Activated CD8-positive, alpha-beta T cell treated with anti-CD3 and anti-CD28 coated beads, Interleukin-2, amount 10 ng/mL, durations not matched to agents 7 days and 5 days (primary cell): ENCODE measurements at regions not wholly inside any gene's neighbourhood (a gene's known extent, or its start where the extent isn't known, plus 50 kb on each side); places are given as distances from the start of the nearest gene placed in this dataset.

Experiments used
- ATAC-seq: fragments of 150-1000 bp; cut with Tn5 transposase; one replicate; pipeline ENCODE4 v1.10.0; 2021; ENCODE audit warnings: moderate library complexity
- CTCF ChIA-PET: fragments of 350-600 bp; sonication (Branson Sonifier 250); formaldehyde crosslinking; loops from one replicate; lab custom pipeline; 2021; ENCODE audit warnings: antibody characterized with exemption; lab: Charles Lee
- POLR2A ChIA-PET: fragments of 350-600 bp; sonication (Branson Sonifier 250); formaldehyde crosslinking; loops from one replicate; lab custom pipeline; 2021; ENCODE audit warnings: antibody characterized with exemption; lab: Charles Lee
- DNase-seq: peaks from one replicate; pipeline ENCODE4 v3.0.0-alpha.2; 2020
- H3K27ac Mint-ChIP-seq: one replicate; pipeline ENCODE4 v1.8.0; 2021; ENCODE audit warnings: mild to moderate bottlenecking, mixed read lengths
- H3K27me3 Mint-ChIP-seq: one replicate; pipeline ENCODE4 v1.8.0; 2021; ENCODE audit warnings: low read depth, mixed read lengths
- H3K36me3 Mint-ChIP-seq: one replicate; pipeline ENCODE4 v1.8.0; 2021; ENCODE audit warnings: low read depth, mixed read lengths
- H3K4me1 Mint-ChIP-seq: one replicate; pipeline ENCODE4 v1.8.0; 2021; ENCODE audit warnings: low read depth, mixed read lengths
- H3K4me3 Mint-ChIP-seq: one replicate; pipeline ENCODE4 v1.8.0; 2021; ENCODE audit warnings: mild to moderate bottlenecking, mixed read lengths
- H3K9me3 Mint-ChIP-seq: one replicate; pipeline ENCODE4 v1.8.0; 2022; ENCODE audit warnings: mixed read lengths; ENCODE audit not compliant: insufficient read depth

DNA sequence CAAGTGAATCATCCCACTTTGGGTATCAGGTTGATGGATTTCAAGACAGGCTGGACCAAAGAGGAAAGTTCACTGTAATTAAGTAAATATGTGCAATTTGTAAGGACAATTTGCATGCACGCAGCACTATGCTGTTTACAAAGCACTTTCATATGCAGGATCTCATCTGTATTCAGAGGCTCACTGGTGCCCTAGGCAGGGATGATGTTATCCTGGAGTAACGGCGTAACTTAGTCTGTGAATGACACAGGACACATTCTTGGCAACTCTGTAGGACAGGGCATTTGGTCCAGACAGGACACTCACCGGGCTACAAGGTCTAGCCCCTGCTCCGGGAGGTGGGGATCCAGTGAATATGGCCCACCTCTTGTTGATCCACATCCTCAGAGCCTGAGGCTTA, 365.4 kb upstream of the DUSP10 start:
- Mint-ChIP-seq H3K27ac (no peak overlapping the region), H3K27me3 (no peaks in the 10 kb centered on the region), H3K4me1 (no peaks in the 10 kb centered on the region), H3K4me3 (no peak overlapping the region), H3K36me3 (no peaks in the 10 kb centered on the region), H3K9me3 (no peaks in the 10 kb centered on the region)
- ChIA-PET POLR2A (no interaction called here), CTCF (no interaction called here)
- no peak for DNase-seq
- ATAC-seq: no peak

DNA sequence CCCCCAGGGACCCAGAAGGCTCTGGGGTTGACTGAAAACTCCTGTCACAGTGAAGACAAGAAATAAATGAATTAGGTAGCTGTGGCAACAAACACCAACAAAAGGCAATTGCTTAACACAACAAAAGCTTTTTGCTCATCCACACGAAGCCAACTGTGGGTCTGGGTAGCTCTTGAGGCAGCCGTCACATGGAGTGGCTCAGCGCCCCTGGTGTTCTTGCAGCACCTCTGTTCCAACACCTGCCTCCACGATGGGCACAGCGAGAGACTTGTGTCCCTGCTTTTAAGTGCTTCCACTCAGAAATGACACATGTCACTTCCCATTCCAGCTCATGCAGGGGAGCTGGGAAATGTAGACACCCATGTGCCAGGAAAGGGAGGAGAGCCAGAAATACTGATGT, 364.5 kb upstream of the DUSP10 start:
- POLR2A ChIA-PET: no interaction called here
- no peak for ATAC-seq
- no peaks in the 10 kb centered on the region for H3K27me3 Mint-ChIP-seq
- no peaks in the 10 kb centered on the region for H3K9me3 Mint-ChIP-seq
- no peaks in the 10 kb centered on the region for H3K36me3 Mint-ChIP-seq
- no peak for DNase-seq
- no peak overlapping the region for H3K27ac Mint-ChIP-seq
- CTCF ChIA-PET: no interaction called here
- no peaks in the 10 kb centered on the region for H3K4me1 Mint-ChIP-seq
- no peak overlapping the region for H3K4me3 Mint-ChIP-seq

DNA sequence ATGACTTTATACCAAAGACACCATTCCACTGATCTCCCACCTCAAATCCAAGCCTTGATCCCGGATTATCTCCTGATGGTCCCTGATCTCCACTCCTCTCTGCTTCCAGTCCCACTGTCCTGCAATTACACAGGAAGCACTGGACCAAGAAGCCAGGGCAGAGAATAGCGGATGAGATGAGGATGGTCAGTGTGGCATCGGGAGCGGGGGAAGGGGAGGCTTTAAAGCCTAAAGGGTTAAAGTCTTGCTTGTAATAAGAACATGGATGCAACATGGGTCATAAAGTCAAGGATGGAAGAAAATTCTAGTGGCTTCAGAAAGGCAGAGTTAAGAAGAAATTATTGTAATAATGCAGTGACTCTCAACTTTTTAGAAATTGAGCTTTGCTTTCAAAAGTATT, 364.0 kb upstream of the DUSP10 start:
- Mint-ChIP-seq H3K27ac (no peak overlapping the region), H3K4me3 (no peak overlapping the region), H3K9me3 (no peaks in the 10 kb centered on the region), H3K27me3 (no peaks in the 10 kb centered on the region), H3K4me1 (no peaks in the 10 kb centered on the region), H3K36me3 (no peaks in the 10 kb centered on the region)
- no peak for ATAC-seq
- ChIA-PET CTCF (no interaction called here), POLR2A (no interaction called here)
- no peak for DNase-seq

DNA sequence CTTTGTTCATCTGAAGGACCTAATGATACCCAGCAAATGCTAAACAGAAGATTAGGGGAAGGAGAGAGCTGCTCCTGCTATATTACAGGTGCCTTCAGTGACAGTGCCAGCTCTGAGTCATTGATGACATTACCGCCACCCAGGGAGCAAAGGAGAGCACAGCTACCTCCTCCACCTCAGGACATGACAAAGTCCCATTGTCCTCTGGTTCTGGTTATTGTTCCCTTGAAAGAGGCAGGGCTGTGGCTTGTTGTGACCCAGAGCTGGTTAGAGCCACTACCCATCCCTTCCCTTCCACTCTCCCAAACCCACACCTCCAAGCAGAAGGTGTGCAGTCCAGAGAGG, 363.5 kb upstream of the DUSP10 start:
- Mint-ChIP-seq H3K27me3 (no peaks in the 10 kb centered on the region), H3K4me3 (no peak overlapping the region), H3K36me3 (no peaks in the 10 kb centered on the region), H3K4me1 (no peaks in the 10 kb centered on the region), H3K27ac (no peak overlapping the region), H3K9me3 (no peaks in the 10 kb centered on the region)
- DNase-seq (no peak), ATAC-seq (no peak)
- ChIA-PET CTCF (no interaction called here), POLR2A (no interaction called here)

DNA sequence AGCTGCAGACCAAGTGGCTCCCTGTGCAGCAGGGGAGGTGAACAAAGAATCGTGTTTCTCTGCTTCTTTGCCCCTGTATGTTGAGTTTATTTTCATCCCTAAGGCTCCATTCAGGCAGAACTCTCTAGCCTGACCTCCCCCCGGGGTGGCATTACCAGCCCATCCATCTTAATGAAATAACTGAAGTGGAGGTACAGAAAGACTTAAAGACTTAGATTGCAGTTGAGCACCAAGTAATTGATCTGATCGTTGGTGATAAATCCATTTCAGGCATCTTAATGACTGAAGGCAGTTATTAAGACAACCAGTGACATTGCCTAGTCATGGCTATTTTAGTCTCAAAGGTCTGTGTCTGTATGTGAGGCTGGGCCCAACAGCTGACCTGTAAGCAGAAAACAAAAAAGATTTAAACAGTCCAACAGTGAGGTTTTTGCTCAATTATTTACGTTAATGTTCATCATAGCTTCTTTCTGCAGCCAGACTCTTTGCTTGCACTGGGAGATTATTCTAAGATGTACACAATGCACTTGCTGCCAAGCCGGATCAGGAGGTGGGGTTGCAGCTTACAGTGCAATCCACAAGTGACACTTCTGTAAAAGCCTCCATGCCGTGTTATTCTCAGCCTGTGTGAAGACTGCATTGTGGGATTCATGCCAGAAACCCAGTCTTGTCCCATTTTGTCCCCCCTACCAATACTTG, 363.0 kb upstream of the DUSP10 start:
- ChIA-PET CTCF (interaction anchor here (0.6 kb wide), 1 partner anchor 9 kb away, joined by 3 read pairs; no protein-coding TSS in a partner anchor), POLR2A (no interaction called here)
- Mint-ChIP-seq H3K36me3 (no peaks in the 10 kb centered on the region), H3K27me3 (no peaks in the 10 kb centered on the region), H3K4me1 (no peaks in the 10 kb centered on the region), H3K4me3 (no peak overlapping the region), H3K9me3 (no peaks in the 10 kb centered on the region), H3K27ac (no peak overlapping the region)
- ATAC-seq: no peak
- no peak for DNase-seq

DNA sequence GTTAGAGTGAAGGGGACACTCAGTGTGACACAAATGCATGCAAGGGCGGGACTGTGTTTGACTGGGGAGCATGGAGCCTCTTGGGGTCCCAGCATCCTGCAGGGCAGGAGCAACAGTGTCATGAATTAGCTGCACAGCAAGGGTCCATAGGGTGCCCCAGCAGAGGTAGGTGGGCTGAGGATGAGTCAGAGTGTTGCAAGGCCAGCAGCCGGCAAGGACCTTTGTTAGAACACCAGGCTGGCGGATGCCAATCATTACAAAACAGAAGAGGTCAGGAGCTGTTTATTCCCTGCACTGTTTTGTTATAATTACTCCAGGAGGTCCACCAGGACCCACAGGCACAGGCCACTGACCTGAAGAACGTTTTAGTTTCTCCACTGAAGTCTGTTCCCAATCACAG, 362.2 kb upstream of the DUSP10 start:
- CTCF ChIA-PET: no interaction called here

DNA sequence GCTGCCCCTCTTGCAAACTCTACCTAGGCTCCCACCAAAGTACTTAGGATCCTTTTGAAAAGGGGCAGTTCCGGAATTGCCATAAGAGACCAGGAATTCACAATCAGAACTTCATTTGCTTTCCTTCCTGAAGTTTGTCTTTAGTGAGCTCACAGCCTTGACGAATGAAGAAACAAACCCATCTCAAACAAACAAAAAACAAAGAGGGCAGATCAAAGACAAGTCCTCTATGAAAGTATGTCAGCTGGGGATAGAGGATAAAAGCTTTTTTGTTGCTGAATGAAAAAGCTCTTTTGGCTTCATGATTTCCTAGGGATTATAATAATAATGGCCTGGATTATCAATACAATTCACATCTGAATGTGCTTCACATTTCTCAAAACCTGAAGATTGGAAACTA, 357.9 kb upstream of the DUSP10 start:
- no peak for ATAC-seq
- no peaks in the 10 kb centered on the region for H3K9me3 Mint-ChIP-seq
- H3K27ac Mint-ChIP-seq: no peak overlapping the region
- no peak overlapping the region for H3K4me3 Mint-ChIP-seq
- DNase-seq: no peak
- ChIA-PET POLR2A (no interaction called here), CTCF (interaction anchor here (0.6 to 1.0 kb wide), 2 partner anchors 355 to 665 kb away, joined by 3 to 11 read pairs; no protein-coding TSS in a partner anchor)
- no peaks in the 10 kb centered on the region for H3K36me3 Mint-ChIP-seq
- H3K4me1 Mint-ChIP-seq: no peaks in the 10 kb centered on the region
- H3K27me3 Mint-ChIP-seq: no peaks in the 10 kb centered on the region

More for the DNA sequence above, 362.2 kb upstream of the DUSP10 start:
- POLR2A ChIA-PET: no interaction called here
- no peak for DNase-seq
- no peak for ATAC-seq
- no peak overlapping the region for H3K4me3 Mint-ChIP-seq
- H3K27me3 Mint-ChIP-seq: no peaks in the 10 kb centered on the region
- no peaks in the 10 kb centered on the region for H3K4me1 Mint-ChIP-seq
- no peak overlapping the region for H3K27ac Mint-ChIP-seq
- H3K9me3 Mint-ChIP-seq: no peaks in the 10 kb centered on the region
- no peaks in the 10 kb centered on the region for H3K36me3 Mint-ChIP-seq

DNA sequence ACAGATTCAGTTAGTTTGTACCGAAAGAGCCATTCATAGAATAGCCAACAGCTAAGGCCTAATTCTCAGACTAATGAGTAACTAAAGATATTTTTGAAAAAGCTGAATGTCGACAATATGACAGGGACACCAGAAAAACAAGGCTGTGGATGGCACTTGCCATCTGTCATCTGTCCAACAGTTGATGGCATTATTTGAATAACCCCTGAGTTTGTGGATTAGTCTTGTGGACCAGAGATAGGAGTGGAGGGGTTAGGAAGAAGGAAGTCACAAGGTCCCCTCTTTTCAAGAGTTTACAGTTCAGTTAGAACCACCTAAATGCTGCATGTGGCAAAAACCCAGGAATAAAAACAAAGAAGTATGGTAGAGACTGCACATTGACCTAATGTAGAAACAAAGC, 356.5 kb upstream of the DUSP10 start:
- ATAC-seq (no peak), DNase-seq (no peak)
- no peaks in the 10 kb centered on the region for H3K27me3 Mint-ChIP-seq
- H3K27ac Mint-ChIP-seq: no peak overlapping the region
- no peak overlapping the region for H3K4me3 Mint-ChIP-seq
- POLR2A ChIA-PET: no interaction called here
- H3K4me1 Mint-ChIP-seq: no peaks in the 10 kb centered on the region
- CTCF ChIA-PET: no interaction called here
- no peaks in the 10 kb centered on the region for H3K36me3 Mint-ChIP-seq
- no peaks in the 10 kb centered on the region for H3K9me3 Mint-ChIP-seq

DNA sequence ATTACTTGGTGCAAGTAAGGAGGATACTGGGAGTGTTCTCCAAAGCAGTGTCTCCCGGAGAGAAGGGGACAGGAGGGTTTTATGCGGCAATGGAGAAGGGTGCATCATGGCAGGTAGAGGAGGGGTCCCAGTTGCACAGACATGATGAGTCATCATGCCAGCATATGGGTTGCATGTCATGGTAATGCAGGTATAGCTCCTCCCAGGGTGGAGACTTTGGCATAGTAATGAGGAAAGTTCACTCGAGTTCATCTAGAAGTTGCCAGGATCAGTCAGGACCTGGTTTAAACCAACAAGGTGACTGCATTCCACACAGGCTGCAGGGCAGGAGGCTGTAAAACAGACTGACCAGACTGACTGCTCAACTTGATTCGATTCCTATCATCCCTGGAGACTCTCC, 355.7 kb upstream of the DUSP10 start:
- Mint-ChIP-seq H3K27me3 (no peaks in the 10 kb centered on the region), H3K9me3 (no peaks in the 10 kb centered on the region), H3K27ac (no peak overlapping the region), H3K36me3 (no peaks in the 10 kb centered on the region), H3K4me3 (no peak overlapping the region), H3K4me1 (no peaks in the 10 kb centered on the region)
- no peak for DNase-seq
- ChIA-PET CTCF (interaction anchor here (1.1 to 4.0 kb wide), 3 partner anchors 358 to 662 kb away, joined by 3 to 34 read pairs (median 3); no protein-coding TSS in a partner anchor), POLR2A (no interaction called here)
- ATAC-seq: no peak

DNA sequence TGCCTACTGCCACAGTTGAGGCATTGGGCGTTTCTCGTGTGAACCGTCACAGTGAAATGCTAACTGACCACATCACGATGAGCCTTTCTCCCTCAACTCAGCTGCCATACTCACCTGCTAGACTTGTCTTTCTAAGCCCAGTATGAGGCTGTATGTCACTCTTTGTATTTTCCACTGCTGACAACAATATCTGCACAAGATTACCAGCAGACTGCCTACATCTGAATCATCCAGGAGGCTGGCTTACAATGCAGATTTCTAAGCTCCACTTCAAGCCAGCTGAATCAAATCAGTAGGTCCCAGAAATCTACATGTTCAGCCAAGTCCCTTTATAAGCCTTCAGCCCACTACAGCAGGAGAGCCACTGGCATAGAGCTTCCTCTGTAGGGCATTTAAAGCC, 355.0 kb upstream of the DUSP10 start:
- ChIA-PET CTCF (interaction anchor here (0.8 to 4.0 kb wide), 4 partner anchors 9 to 662 kb away, joined by 3 to 34 read pairs (median 3); no protein-coding TSS in a partner anchor), POLR2A (no interaction called here)
- Mint-ChIP-seq H3K36me3 (no peaks in the 10 kb centered on the region), H3K9me3 (no peaks in the 10 kb centered on the region), H3K27me3 (no peaks in the 10 kb centered on the region), H3K4me3 (no peak overlapping the region), H3K4me1 (no peaks in the 10 kb centered on the region), H3K27ac (no peak overlapping the region)
- DNase-seq: no peak
- ATAC-seq: no peak

DNA sequence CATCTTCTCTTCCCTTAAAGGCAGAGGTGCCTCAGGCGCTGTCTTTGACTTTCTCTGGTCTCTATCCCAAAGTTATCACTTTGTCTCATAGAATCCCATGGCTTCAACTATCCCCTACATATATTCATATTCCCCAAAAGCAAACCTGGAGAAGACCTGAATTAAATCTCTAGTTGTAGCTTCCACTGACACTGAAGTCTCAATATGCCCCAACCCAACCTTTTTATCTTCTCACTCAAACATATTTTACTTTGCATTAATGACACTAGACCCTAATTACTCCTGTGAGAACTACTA, 354.5 kb upstream of the DUSP10 start:
- ChIA-PET CTCF (interaction anchor here (0.7 to 4.0 kb wide), 8 partner anchors 8 to 496 kb away, joined by 3 to 34 read pairs (median 3); no protein-coding TSS in a partner anchor), POLR2A (no interaction called here)
- DNase-seq: no peak
- no peak for ATAC-seq
- Mint-ChIP-seq H3K27ac (no peak overlapping the region), H3K36me3 (no peaks in the 10 kb centered on the region), H3K27me3 (no peaks in the 10 kb centered on the region), H3K4me1 (no peaks in the 10 kb centered on the region), H3K4me3 (no peak overlapping the region), H3K9me3 (no peaks in the 10 kb centered on the region)

DNA sequence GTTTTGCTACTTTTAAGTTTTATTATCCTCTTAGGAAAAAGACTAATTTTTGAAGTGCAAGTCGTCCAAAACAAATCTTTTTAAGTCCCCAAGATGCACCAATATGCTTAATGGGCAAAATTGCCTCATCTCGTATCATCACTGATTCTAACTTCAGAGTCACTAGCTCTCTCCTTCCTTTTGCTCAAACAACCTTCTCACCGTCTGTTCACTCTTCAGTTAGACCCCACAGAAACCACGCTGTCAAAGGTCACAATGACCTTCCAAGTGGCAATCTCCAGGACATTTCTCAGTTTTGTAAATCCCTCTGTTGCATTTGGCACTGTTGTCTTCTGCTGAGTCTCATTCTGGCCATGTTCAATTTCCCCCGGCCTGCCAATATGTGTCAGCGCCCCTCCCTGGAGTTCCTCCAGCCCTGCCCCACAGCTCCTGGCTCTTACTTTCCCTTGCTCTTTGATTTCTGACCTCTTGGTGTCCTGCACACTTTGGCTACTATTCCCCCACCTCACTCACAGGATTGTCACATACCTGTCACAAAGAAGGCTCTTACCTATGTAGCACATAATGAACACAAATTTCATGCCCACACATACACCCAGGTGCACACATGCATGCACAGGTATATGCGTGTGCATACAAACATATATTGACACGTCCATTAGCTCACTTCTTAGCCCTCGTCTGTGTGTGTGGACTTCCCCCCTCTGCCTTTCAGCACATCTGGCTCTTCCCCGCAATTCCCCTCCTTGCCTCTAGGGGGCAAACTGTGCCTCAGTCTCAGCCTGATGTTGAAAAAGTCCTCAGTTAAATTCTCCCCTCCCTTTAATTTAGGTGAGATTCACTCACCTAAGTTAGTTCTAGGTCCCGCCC, 354.0 kb upstream of the DUSP10 start:
- no peaks in the 10 kb centered on the region for H3K36me3 Mint-ChIP-seq
- no peak overlapping the region for H3K27ac Mint-ChIP-seq
- ATAC-seq: peak; percentile 73

More for the DNA sequence above, 354.0 kb upstream of the DUSP10 start:
- CTCF ChIA-PET: interaction anchor here (0.6 to 4.0 kb wide), 11 partner anchors 9 to 496 kb away, joined by 3 to 34 read pairs (median 3); no protein-coding TSS in a partner anchor
- H3K9me3 Mint-ChIP-seq: no peaks in the 10 kb centered on the region
- POLR2A ChIA-PET: no interaction called here
- H3K4me1 Mint-ChIP-seq: no peaks in the 10 kb centered on the region
- peak; percentile 64 for DNase-seq
- no peak overlapping the region for H3K4me3 Mint-ChIP-seq
- H3K27me3 Mint-ChIP-seq: no peaks in the 10 kb centered on the region
